HG03457 (cell line): ENCODE measurements at regions not wholly inside any gene's neighbourhood (a gene's known extent, or its start where the extent isn't known, plus 50 kb on each side); places are given as distances from the start of the nearest gene placed in this dataset.
A peak's percentile ranks its signal among the peaks of the same experiment; 100 is the strongest.
"Not testable (repeated sequence)": the region's sequence is repeated elsewhere in the genome, so short reads cannot be mapped to it uniquely, and the experiment has no call there.

ENCODE experiments used
- ATAC-seq: cut with Tn5 transposase; IDR thresholded peaks from one replicate; pipeline ENCODE4 v1.9.1; 2021; ENCODE audit warnings: moderate number of reproducible peaks; ENCODE audit not compliant: unreplicated experiment

DNA sequence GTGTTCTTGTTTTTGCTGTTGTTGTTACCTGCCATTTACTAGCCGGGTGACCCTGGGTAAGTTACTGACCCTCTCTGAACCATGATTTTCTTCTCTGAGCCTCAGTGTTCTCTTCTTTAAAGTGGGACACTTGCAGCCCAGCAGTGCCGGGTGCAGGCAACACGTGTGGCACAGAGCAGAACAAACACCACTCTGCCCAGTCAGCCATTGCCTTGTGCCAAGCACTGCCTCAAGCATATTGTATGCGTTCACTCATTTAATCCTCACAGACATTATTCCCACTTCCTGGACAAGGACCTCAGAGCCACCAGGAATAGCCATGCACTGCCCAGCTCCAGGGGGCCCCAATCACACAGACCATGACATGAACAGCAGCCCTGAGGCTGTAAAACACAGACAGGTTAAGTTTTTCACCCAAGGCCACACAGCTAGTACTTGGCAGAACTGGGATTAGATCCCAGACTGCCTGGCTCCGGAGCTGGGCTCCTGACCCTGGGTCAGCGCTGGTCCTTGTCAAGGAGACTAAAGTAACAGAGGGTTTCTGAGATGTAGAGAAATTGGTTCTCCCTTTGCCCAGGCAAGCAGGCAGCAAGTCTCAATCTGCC, 74.0 kb upstream of the PTPN1 start:
- no peak for ATAC-seq

- ATAC-seq, result no peak
Measured at GRCh38 chr20:50436696-50437095, 73.5 kb upstream of the PTPN1 start.

DNA sequence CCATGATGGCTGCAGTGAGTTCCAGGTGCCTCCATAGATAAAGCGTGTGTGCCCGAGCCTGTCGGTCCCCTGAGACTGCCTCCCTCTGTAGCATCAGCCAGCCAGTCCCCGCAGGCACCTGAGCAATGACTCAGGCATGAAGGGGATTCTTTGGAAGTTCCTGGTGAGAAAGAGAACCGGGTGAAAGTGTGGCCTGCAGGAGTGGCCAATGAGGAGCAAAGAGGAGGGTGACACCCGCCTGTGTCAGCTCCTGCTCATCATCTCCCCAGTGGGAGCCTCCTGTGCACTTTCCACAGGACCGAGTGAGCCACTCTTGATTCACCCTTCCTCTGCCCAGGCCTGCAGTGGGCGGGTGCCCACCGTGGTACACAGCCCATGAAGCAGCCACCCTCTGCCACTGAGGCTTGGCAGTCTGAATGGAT, 71.2 kb upstream of the PTPN1 start:
- no peak for ATAC-seq

- no peak for ATAC-seq
Measured at GRCh38 chr20:50439539-50440453, 70.4 kb upstream of the PTPN1 start.

- ATAC-seq, result no peak
Measured at GRCh38 chr20:50442512-50442911, 67.7 kb upstream of the PTPN1 start.

DNA sequence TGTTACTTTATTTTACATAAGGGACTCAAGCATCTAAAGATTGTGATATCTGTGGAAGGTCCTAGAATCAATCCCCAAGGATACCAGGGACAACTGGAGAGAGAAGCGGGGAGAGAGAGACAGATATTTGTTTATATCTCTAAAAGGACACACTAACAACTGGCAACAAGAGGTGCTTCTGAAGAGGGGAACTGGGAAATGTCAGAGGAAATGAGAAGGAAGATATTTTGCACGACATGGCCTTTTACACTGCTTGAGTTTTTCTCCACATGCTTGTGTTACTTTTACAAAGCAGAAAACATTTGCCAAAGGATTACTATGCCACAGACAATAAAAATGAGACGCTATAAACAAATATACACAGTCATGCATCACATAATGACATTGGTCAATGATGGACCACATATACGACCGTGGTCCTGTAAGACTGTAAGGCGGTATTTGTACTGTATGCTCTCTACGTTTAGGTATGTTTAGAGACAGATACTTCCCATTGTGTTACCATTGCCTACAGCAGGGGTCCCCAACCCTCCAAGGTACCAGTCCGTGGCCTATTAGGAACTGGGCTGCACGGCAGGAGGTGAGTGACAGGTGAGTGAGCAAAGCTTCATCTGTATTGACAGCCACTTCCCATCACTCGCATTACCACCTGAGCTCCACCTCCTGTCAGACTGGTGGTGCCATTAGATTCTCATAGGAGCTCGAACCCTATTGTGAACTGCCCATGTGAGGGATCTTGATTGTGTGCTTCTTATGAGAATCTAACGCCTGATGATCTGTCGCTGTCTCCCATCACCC, 64.6 kb upstream of the PTPN1 start:
- ATAC-seq, result no peak

- no peak for ATAC-seq
Measured at GRCh38 chr20:50446351-50447101, 63.7 kb upstream of the PTPN1 start.

- no peak for ATAC-seq
Measured at GRCh38 chr20:50447102-50447804, 62.9 kb upstream of the PTPN1 start.

DNA sequence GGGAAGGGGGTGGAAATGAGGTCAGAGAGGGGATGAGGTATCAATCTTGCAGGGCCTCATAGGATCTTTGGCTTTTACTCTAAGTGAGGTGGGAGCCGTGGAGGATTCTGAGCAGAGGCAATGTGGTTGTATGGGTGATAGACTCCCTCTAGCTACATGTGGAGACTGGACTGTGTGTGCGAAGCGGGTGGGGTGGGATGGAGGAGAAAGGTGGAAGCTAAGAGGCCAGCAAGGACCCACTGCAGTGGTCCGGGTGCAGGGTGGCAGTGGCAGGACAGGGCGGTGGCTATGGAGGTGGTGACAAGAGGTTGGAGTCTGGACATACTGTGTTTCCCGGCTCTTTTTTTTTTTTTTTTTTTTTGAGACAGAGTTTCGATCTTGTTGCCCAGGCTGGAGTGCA, 62.4 kb upstream of the PTPN1 start:
- no peak for ATAC-seq

DNA sequence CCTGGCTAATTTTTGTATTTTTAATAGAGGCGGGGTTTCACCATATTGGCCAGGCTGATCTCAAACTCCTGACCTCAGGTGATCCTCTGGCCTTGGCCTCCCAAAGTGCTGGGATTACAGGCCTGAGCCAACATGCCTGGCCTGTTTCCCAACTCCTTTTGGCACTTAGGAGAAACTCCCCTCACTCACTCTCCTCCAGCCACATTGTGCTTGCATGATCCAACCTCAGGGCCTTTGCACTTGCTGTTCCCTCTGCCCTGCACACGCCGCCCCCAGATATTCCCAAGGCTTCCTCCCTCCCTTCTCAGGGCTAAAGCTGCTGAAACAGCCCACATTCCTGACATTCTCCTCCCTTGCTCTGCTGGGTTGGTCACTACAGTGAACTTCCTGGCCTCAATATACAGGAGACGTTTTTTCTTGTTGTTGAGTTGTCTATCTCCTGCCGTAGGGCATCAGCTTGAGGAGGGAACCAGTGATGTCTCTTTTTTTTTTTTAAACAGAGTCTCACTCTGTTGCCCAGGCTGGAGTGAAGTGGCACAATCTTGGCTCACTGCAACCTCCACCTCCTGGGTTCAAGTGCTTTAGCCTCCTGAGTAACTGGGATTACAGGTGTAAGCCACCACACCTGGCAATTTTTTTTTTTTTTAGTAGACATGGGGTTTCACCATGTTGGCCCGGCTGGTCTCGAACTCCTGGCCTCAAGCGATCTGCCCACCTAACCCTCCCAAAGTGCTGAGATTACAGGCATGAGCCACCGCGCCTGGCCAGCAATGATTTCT, 61.4 kb upstream of the PTPN1 start:
- not testable (repeated sequence) for ATAC-seq

DNA sequence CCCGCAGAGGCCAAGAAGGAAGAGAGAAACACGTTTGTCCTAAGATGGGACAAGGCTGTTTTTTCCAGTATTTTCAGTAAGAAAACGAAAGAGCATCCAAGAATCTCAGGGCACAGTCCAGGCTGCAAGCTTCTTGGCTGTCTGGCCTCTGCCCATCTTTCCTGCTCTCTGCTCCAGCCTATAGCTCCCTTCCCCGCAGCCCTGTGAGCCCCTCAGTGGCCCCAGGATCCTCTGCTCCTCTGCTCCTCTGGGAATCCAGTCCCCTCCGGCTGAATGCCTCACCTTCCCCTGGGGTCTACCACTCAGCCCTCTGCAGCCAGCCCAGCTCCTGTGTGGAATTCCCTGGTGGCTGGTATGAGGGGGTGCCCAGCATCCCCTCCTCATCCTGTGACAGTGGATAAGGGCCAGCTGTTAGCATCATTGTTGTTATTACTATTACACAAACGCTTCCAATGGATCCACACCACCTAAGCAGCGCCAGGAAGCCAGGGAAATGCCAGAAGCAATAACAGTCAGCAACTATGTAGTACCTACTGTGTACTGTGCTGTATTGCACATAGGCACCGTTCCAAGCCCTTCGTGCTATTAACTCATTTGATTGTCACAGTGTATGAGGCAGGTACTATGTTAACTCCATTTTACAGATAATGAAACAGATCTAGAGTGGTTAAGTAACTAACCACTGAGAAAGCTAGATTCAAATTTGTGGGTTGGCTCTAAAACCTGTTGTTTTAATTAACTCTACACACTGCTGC, 60.3 kb upstream of the PTPN1 start:
- ATAC-seq, result peak; percentile 43

- no peak for ATAC-seq
Measured at GRCh38 chr20:50450493-50450826, 59.7 kb upstream of the PTPN1 start.

GRCh38 chr20:50450881-50451752, 59.1 kb upstream of the PTPN1 start:
- ATAC-seq, result peak; percentile 63

GRCh38 chr20:50451792-50452425, 58.3 kb upstream of the PTPN1 start:
- ATAC-seq, result not testable (repeated sequence)

DNA sequence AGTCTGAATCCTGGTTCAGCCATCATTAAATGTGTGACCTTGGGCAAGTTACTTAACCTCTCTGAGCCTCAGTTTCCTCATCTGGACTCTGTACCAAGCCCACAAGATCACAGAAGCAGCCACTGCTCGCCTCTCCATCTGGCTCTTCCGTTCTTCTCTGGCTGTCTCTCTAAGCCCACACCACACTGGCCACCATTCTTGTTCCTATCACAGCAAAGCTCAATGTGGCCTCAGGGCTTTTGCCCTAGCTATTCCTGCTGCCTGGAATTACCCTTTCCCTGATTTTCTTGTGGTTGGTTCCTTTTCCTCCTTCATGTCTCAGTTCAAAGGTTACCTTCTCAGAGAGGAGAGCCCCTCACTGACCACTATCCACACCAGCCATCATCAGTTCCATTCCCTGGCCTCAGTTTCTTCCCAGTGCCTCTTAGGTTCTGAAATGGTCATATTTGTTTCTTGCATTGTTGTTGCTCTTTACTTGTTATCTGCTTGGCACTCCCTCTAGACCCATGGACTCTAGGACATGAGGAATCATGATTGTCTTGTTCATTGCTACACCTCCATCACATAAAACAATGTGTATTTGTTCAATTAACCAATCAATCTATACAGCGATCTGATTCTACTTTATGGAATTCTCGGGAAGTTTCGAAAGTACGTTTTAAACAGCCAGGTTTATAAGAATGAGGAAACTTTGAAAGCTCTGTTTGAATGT, 56.5 kb upstream of the PTPN1 start:
- ATAC-seq, result no peak

GRCh38 chr20:50455245-50455644, 54.9 kb upstream of the PTPN1 start:
- not testable (repeated sequence) for ATAC-seq
